ENCODE measurements at regions not wholly inside any gene's neighbourhood (a gene's known extent, or its start where the extent isn't known, plus 50 kb on each side); places are given as distances from the start of the nearest gene placed in this dataset.

DNA sequence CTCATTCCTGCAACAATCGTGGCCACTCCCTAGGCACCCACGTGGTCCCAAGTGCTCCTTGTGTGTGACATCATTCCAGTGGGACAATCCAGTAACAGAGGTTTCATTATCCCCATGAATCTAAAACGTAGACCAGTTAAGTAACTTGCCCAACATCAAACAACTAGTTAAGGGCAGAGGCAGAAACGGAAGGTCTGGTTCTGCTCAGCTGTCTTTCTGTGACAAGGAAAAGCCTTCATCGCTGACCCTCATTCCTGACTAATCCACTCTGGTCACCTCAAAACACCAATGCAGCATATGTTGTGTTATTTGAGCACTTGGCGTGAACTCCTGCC, 261.4 kb upstream of the JARID2 start:
- TF ChIP-seq GATA2 (IDR thresholded peaks at IDR 0.05; ENCODE audit: low read depth, low read length) = no peak
- TF ChIP-seq GATA3 (IDR thresholded peaks at IDR 0.05; ENCODE audit: low read depth, low read length) = no peak

GRCh38 chr6:14985366-14985765, 260.5 kb upstream of the JARID2 start:
- no peak for TF ChIP-seq GATA3 (IDR thresholded peaks at IDR 0.05; ENCODE audit: low read depth, low read length)

DNA sequence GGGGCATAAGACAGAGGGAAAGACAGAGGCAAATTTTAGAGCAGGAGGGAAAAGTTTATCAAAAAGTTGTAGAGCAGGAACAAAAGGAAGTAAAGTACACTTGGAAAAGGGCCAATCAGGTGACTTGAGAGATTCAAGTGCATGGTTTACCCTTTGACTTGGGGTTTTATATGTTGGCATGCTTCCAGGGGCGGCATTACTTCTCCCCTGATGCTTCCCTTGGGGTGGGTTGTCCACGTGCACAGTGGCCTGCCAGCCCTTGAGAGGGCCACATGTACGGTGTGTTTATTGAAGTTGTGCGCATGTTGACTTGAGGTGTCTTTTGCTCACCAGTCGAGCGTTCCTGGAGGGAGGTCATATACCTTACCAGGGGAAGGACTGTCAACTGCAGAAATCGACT, 259.5 kb upstream of the JARID2 start:
- TF ChIP-seq GATA3 (IDR thresholded peaks at IDR 0.05; ENCODE audit: low read depth, low read length) = no peak
- TF ChIP-seq GATA2 (IDR thresholded peaks at IDR 0.05; ENCODE audit: low read depth, low read length) = no peak

DNA sequence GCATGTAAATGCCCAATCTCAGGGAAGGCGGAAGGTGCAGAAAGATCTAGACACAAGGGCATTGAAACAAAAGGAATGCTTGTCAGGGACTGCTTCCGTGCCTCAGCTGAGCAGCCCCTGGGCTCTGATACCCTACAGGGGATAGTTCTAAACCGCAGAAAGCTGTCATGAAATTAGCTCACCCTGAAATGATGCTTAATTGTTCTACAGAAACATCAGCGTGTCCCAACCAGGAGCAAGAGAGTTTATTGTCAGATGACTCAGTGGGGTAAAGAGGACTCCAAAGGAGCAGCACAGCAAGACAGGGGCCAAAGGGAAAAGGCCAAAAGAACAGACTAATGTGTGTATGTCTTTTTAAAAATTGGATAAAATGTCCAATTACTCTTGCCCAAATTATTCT, 258.4 kb upstream of the JARID2 start:
- TF ChIP-seq GATA2 (IDR thresholded peaks at IDR 0.05; ENCODE audit: low read depth, low read length) = no peak
- no peak for TF ChIP-seq GATA3 (IDR thresholded peaks at IDR 0.05; ENCODE audit: low read depth, low read length)

DNA sequence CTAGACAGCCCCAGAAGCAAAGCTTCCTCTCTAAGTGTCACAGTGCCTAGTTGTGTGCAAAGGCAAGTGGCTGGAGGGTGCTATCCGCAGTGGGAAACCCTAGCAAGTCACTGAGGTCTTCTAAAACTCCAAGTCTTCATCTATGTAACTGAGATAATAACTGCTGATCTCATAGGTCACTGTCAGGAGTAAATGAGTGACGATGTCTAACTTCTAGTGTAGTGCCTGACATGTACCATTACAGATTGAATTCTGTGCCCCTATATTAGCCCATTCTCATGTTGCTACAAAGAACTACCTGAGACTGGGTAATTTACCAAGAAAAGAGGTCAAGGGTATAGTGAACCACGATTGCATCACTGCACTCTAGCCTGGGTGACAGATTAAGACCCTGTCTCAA, 253.5 kb upstream of the JARID2 start:
- TF ChIP-seq GATA3 (IDR thresholded peaks at IDR 0.05; ENCODE audit: low read depth, low read length) (no peak), GATA2 (IDR thresholded peaks at IDR 0.05; ENCODE audit: low read depth, low read length) (no peak)

- TF ChIP-seq GATA2 (IDR thresholded peaks at IDR 0.05; ENCODE audit: low read depth, low read length) (no peak), GATA3 (IDR thresholded peaks at IDR 0.05; ENCODE audit: low read depth, low read length) (no peak)
These were observed 250.7 kb upstream of the JARID2 start for GRCh38 chr6:14995208-14995607.

GRCh38 chr6:14995966-14996602, 249.8 kb upstream of the JARID2 start:
- no peak for TF ChIP-seq GATA2 (IDR thresholded peaks at IDR 0.05; ENCODE audit: low read depth, low read length)
- no peak for TF ChIP-seq GATA3 (IDR thresholded peaks at IDR 0.05; ENCODE audit: low read depth, low read length)

- TF ChIP-seq GATA2 (IDR thresholded peaks at IDR 0.05; ENCODE audit: low read depth, low read length) = no peak
- no peak for TF ChIP-seq GATA3 (IDR thresholded peaks at IDR 0.05; ENCODE audit: low read depth, low read length)
These were observed 249.0 kb upstream of the JARID2 start for GRCh38 chr6:14996892-14997291.

- TF ChIP-seq GATA3 (IDR thresholded peaks at IDR 0.05; ENCODE audit: low read depth, low read length) (no peak), GATA2 (IDR thresholded peaks at IDR 0.05; ENCODE audit: low read depth, low read length) (no peak)
These were observed 248.4 kb upstream of the JARID2 start for GRCh38 chr6:14997507-14997906.

- TF ChIP-seq GATA2 (IDR thresholded peaks at IDR 0.05; ENCODE audit: low read depth, low read length) = no peak
- TF ChIP-seq GATA3 (IDR thresholded peaks at IDR 0.05; ENCODE audit: low read depth, low read length) = no peak
These were observed 246.8 kb upstream of the JARID2 start for GRCh38 chr6:14999106-14999505.

- TF ChIP-seq GATA2 (IDR thresholded peaks at IDR 0.05; ENCODE audit: low read depth, low read length) = no peak
- TF ChIP-seq GATA3 (IDR thresholded peaks at IDR 0.05; ENCODE audit: low read depth, low read length) = no peak
These were observed 244.5 kb upstream of the JARID2 start for GRCh38 chr6:15001326-15001910.

GRCh38 chr6:15008269-15008668, 237.6 kb upstream of the JARID2 start:
- TF ChIP-seq GATA3 (IDR thresholded peaks at IDR 0.05; ENCODE audit: low read depth, low read length) (no peak), GATA2 (IDR thresholded peaks at IDR 0.05; ENCODE audit: low read depth, low read length) (no peak)

- no peak for TF ChIP-seq GATA2 (IDR thresholded peaks at IDR 0.05; ENCODE audit: low read depth, low read length)
These were observed 230.9 kb upstream of the JARID2 start for GRCh38 chr6:15014958-15015357.

DNA sequence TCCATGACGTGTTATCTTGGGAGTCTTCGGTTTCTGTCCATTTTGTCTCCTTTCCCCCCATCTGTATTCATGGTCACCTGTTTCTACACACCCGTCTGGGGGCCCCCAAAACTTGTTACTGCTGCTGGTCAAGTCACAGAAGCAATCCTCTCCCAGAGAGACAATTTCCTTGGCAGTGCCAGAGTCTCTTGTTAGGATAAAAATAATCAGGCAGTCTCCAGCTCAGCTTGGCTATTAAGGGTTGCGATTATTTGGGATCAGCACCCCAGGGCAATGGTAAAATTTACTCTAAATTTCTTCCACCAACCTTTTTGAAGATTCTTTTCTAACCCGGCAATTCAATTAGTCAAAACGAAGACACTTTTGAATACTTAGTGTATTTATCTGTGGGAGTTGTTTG, 229.1 kb upstream of the JARID2 start:
- TF ChIP-seq GATA2 (IDR thresholded peaks at IDR 0.05; ENCODE audit: low read depth, low read length) (no peak), GATA3 (IDR thresholded peaks at IDR 0.05; ENCODE audit: low read depth, low read length) (no peak)

GRCh38 chr6:15017261-15017660, 228.6 kb upstream of the JARID2 start:
- TF ChIP-seq GATA2 (IDR thresholded peaks at IDR 0.05; ENCODE audit: low read depth, low read length) (no peak), GATA3 (IDR thresholded peaks at IDR 0.05; ENCODE audit: low read depth, low read length) (no peak)

DNA sequence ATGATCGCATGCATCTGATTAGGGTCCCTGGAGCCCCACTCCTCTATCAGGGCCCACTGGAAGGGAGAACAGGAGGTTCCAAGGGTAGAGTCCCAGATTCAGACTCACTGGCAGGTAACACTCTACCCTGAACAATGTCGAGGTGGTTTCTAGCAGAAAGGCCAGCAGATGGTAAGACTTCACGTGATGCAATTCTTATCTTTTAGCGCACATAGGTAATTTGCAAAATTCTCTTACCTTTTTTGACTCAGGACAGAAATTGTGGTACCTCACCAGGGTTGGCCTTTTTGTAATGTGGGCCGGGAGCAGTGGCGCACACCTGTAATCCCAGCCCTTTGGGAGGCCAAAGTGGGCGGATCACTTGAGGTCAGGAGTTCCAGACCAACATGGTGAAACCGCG, 228.1 kb upstream of the JARID2 start:
- TF ChIP-seq GATA2 (IDR thresholded peaks at IDR 0.05; ENCODE audit: low read depth, low read length) (no peak), GATA3 (IDR thresholded peaks at IDR 0.05; ENCODE audit: low read depth, low read length) (no peak)
